Endodermal cell (in vitro differentiated cells): ENCODE measurements at regions not wholly inside any gene's neighbourhood (a gene's known extent, or its start where the extent isn't known, plus 50 kb on each side); places are given as distances from the start of the nearest gene placed in this dataset.
A peak's percentile ranks its signal among the peaks of the same experiment; 100 is the strongest.

Source experiments
- DNase-seq: peaks from one replicate; pipeline ENCODE4 v3.0.0-alpha.2; 2017
- H3K27ac ChIP-seq: 2 replicates; pipeline ENCODE4 v1.5.1; 2013; ENCODE audit warnings: mild to moderate bottlenecking, low read depth, low read length, moderate library complexity
- H3K27me3 ChIP-seq: 2 replicates; pipeline ENCODE4 v1.6.1; 2013; ENCODE audit warnings: mild to moderate bottlenecking, low read length, moderate library complexity; ENCODE audit not compliant: insufficient read depth, control insufficient read depth, poor library complexity, severe bottlenecking
- H3K36me3 ChIP-seq: 2 replicates; pipeline ENCODE4 v1.7.0; 2013; ENCODE audit warnings: mild to moderate bottlenecking, low read length, moderate library complexity; ENCODE audit not compliant: control insufficient read depth, insufficient read depth
- H3K4me1 ChIP-seq: one replicate; pipeline ENCODE4 v1.7.0; 2013; ENCODE audit warnings: low read length; ENCODE audit not compliant: control insufficient read depth, insufficient read depth
- H3K4me3 ChIP-seq: 2 replicates; pipeline ENCODE4 v1.5.1; 2013; ENCODE audit warnings: mild to moderate bottlenecking, low read length, moderate library complexity
- H3K9ac ChIP-seq: 2 replicates; pipeline ENCODE4 v1.6.1; 2013; ENCODE audit warnings: mild to moderate bottlenecking, low read length, moderate library complexity; ENCODE audit not compliant: poor library complexity, severe bottlenecking; ENCODE audit errors: extremely low read depth
- H3K9me3 ChIP-seq: 2 replicates; pipeline ENCODE4 v1.6.1; 2013; ENCODE audit warnings: mild to moderate bottlenecking, low read length, moderate library complexity; ENCODE audit not compliant: control insufficient read depth
- H3K27ac Mint-ChIP-seq: 2 replicates; pipeline ENCODE4 v1.8.0; 2020; ENCODE audit warnings: mixed read lengths
- H3K27me3 Mint-ChIP-seq: 2 replicates; pipeline ENCODE4 v1.8.0; 2021; ENCODE audit warnings: mild to moderate bottlenecking, mixed read lengths; ENCODE audit not compliant: insufficient read depth
- H3K36me3 Mint-ChIP-seq: 2 replicates; pipeline ENCODE4 v1.8.0; 2020; ENCODE audit warnings: low read depth, mixed read lengths
- H3K4me1 Mint-ChIP-seq: 2 replicates; pipeline ENCODE4 v1.8.0; 2020; ENCODE audit warnings: mixed read lengths
- H3K4me3 Mint-ChIP-seq: 2 replicates; pipeline ENCODE4 v1.8.0; 2020; ENCODE audit warnings: mild to moderate bottlenecking, moderate library complexity, mixed read lengths
- H3K9me3 Mint-ChIP-seq: 2 replicates; pipeline ENCODE4 v1.8.0; 2020; ENCODE audit warnings: mild to moderate bottlenecking, mixed read lengths
- WGBS, 2 experiments: methylation state at CpG; one replicate each; pipeline versions ENCODE4 v1.1.5 to v1.1.7; 2013; ENCODE audit warnings: missing lambda C conversion rate in 2 of 2, mixed read lengths in 1 of 2; ENCODE audit not compliant: insufficient coverage in 1 of 2, insufficient read length in 1 of 2; 5-methylcytosine and 5-hydroxymethylcytosine counted together
- TF ChIP-seq, protein P1 (sequence below): fragments of 200-600 bp; sonication (generic); conservative IDR thresholded peaks from 2 replicates; pipeline ENCODE4 v1.5.0; 2021; ENCODE audit warnings: antibody characterized with exemption, mild to moderate bottlenecking

DNA sequence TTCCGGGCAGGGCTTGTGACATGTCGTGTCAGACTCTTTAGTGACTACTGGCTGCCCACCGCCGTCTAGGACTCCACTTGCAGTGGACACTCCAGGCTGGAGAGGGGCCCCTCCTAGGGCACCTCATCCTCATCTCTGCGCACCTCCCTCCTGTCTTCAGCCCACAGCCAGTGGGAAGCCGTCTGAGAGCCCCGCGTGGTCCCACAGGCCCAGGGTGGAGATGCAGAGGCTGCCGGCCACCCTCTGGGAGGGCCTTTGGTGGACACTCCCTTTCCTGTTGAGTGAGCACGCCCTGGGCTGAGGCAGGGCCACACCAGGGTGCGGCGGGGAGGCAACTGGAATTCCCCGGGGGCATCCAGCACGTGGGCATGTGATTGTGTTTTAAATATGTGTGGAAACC, 80.5 kb downstream of the IRX2 start:
- Mint-ChIP-seq H3K4me1 (no peaks in the 10 kb centered on the region), H3K27me3 (peaks cover 7% of the 10 kb centered on the region), H3K4me3 (no peak overlapping the region), H3K27ac (no peak overlapping the region), H3K9me3 (no peaks in the 10 kb centered on the region), H3K36me3 (no peaks in the 10 kb centered on the region)
- 88 to 89% methylated on average over 4 to 14 of the region's 14 CpGs for WGBS, 2 experiments
- TF ChIP-seq, protein P1, sequence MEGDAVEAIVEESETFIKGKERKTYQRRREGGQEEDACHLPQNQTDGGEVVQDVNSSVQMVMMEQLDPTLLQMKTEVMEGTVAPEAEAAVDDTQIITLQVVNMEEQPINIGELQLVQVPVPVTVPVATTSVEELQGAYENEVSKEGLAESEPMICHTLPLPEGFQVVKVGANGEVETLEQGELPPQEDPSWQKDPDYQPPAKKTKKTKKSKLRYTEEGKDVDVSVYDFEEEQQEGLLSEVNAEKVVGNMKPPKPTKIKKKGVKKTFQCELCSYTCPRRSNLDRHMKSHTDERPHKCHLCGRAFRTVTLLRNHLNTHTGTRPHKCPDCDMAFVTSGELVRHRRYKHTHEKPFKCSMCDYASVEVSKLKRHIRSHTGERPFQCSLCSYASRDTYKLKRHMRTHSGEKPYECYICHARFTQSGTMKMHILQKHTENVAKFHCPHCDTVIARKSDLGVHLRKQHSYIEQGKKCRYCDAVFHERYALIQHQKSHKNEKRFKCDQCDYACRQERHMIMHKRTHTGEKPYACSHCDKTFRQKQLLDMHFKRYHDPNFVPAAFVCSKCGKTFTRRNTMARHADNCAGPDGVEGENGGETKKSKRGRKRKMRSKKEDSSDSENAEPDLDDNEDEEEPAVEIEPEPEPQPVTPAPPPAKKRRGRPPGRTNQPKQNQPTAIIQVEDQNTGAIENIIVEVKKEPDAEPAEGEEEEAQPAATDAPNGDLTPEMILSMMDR = no peak
- H3K9ac ChIP-seq = no peak overlapping the region
- DNase-seq = no peak
- no peak overlapping the region for H3K4me3 ChIP-seq
- no peaks in the 10 kb centered on the region for H3K36me3 ChIP-seq
- no peaks in the 10 kb centered on the region for H3K9me3 ChIP-seq
- H3K27ac ChIP-seq = no peak overlapping the region
- no peaks in the 10 kb centered on the region for H3K27me3 ChIP-seq
- H3K4me1 ChIP-seq = no peaks in the 10 kb centered on the region

DNA sequence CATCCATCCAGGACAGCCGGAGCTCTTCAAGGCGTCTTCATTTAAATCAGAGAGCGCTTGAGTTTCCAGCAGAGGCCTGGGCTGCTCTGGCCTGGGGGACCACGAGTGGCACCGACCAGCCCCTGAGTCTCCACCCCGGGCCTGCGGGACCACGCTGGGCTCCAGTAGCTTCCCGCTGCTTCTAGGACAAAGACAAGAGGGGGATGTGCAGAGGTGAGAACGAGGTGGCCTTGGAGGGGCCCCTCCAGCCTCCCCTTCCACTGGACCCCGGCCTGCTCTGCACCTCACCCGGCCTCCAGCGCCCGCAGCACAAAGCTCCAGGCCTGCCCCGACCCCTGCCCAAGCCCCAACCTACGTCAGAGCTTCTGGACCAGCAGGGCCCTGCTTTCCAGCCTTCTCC, 81.6 kb downstream of the IRX2 start:
- H3K27me3 ChIP-seq = no peaks in the 10 kb centered on the region
- Mint-ChIP-seq H3K36me3 (no peaks in the 10 kb centered on the region), H3K27me3 (peaks cover 5% of the 10 kb centered on the region), H3K27ac (no peak overlapping the region), H3K9me3 (no peaks in the 10 kb centered on the region), H3K4me1 (no peaks in the 10 kb centered on the region), H3K4me3 (no peak overlapping the region)
- TF ChIP-seq, protein P1 = no peak
- DNase-seq = peak; percentile 53
- H3K27ac ChIP-seq = no peak overlapping the region
- H3K9me3 ChIP-seq = no peaks in the 10 kb centered on the region
- H3K4me3 ChIP-seq = no peak overlapping the region
- H3K36me3 ChIP-seq = no peaks in the 10 kb centered on the region
- H3K9ac ChIP-seq = no peak overlapping the region
- WGBS, 2 experiments = 85 to 93% methylated on average over 9 to 16 of the region's 16 CpGs
- no peaks in the 10 kb centered on the region for H3K4me1 ChIP-seq

DNA sequence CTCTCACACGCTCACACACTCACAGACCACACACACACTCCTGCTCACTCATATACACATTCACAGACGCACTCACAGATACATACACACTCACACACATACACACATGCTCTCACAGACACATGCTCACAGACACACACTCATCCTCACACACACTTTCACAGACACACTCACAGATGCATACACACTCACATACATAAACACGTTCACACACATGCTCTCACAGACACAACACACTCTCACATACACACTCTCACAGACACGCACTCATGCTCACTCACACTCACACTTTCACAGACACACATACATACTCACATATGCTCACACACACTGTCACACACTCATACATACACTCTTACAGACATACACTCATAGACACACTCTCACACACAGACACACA, 82.2 kb downstream of the IRX2 start:
- Mint-ChIP-seq H3K36me3 (no peaks in the 10 kb centered on the region), H3K27me3 (peaks cover 5% of the 10 kb centered on the region), H3K27ac (no peak overlapping the region), H3K4me3 (no peak overlapping the region), H3K9me3 (no peaks in the 10 kb centered on the region), H3K4me1 (no peaks in the 10 kb centered on the region)
- Histone ChIP-seq H3K36me3 (no peaks in the 10 kb centered on the region), H3K27me3 (no peaks in the 10 kb centered on the region), H3K27ac (no peak overlapping the region), H3K9ac (no peak overlapping the region), H3K4me1 (no peaks in the 10 kb centered on the region), H3K9me3 (no peaks in the 10 kb centered on the region), H3K4me3 (no peak overlapping the region)
- TF ChIP-seq, protein P1 = no peak
- no peak for DNase-seq
- WGBS, 2 experiments = 85 to 97% methylated on average over 3 to 4 of the region's 4 CpGs
